ENCODE measurements at regions not wholly inside any gene's neighbourhood (a gene's known extent, or its start where the extent isn't known, plus 50 kb on each side); places are given as distances from the start of the nearest gene placed in this dataset.
"Not testable (repeated sequence)": the region's sequence is repeated elsewhere in the genome, so short reads cannot be mapped to it uniquely, and the experiment has no call there.

DNA sequence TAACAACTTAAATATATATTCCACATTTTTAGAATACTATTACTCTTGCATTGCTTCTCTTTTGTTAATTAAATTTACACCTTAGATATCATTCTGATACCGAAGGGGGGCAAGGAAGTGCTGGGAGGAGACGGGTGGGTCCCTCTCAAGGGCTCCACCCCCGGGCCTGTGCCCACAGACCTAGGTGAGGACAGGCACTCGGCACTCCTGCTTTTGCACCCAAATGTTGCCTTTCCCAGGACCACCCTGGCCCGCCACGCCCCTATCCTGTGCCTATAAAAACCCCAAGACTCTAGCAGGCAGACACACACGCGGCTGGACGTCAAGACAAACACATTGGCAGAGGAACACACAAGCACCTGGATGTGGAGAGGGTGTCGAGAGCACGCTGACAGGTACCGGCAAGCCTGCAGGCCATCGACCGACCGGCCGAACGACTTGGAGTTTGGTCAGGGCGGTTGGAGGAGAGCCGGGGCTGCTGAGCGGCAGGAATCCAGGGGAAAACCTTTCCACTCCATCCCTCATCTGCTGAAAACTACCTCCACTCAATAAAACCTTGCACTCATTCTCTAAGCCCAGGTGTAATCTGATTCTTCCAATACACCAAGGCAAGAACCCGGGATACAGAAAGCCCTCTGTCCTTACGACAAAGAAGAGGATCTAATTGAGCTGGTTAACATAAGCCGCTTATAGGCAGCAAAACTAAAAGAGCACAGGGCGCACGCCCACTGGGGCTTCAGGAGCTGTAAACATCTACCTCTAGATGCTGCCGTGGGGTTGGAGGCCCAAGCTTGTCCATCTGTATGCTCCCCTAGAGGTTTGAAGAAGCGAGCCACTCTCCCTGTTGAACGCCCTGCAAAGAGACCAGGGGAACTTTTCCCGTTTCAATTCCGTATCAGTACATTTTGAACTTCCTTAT lies 197.4 kb upstream of the PRSS16 start:
- no peak for DNase-seq (ENCODE audit: low read depth)
- no peak overlapping the region for H3K4me3 ChIP-seq (ENCODE audit: low read depth, low read length)
- TF ChIP-seq CTCF (IDR thresholded peaks at IDR 0.05; ENCODE audit: insufficient read depth, low read depth, low read length, missing control alignments): no peak

DNA sequence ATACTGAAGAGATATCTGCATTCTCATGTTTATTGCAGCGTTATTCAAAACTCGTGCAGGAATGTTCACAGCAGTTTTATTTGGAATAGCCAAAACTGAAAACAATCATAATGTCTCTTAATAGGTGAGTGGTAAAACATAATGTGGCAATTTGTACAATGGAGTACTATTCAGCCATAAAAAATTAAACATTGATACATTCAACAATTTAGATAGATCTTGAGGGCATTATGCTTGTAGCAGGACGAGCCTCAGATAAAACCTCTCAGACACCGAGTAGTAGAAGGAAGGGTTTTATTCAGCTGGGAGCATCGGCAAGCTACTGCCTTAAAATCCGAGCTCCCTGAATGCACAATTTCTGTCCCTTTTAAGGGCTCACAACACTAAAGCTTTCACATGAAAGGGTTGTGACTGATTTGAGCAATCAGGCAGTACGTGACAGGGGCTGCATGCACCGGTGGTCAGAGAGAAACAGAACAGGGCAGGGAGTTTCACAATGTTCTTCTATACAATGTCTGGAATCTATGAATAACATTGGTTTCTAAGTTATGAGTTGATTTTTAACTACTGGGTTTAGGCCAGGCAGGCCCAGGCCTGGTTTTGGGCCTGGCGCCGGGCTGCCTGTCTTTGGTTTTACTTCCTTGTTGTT lies 195.3 kb upstream of the PRSS16 start:
- H3K4me3 ChIP-seq (ENCODE audit: low read depth, low read length): not testable (repeated sequence)
- DNase-seq (ENCODE audit: low read depth): peak; percentile 77

DNA sequence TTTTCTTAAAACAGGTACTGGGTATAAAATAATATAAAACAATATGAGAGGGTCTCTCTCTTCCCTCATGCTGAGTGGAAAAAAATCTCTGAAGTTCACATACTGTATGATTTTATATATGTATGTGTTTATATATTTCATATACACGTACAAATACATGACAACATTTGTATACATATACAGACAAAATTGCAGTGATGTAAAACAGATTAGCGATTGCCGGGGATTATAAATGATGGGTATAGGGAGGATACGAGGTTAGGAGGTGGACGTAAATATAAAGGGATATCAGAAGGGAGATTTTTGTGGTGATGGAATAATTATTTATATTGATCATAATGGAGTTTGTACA lies 194.8 kb upstream of the PRSS16 start:
- H3K4me3 ChIP-seq (ENCODE audit: low read depth, low read length): no peak overlapping the region
- no peak for DNase-seq (ENCODE audit: low read depth)
- no peak for TF ChIP-seq CTCF (IDR thresholded peaks at IDR 0.05; ENCODE audit: insufficient read depth, low read depth, low read length, missing control alignments)

- TF ChIP-seq CTCF (IDR thresholded peaks at IDR 0.05; ENCODE audit: insufficient read depth, low read depth, low read length, missing control alignments): no peak
- H3K4me3 ChIP-seq (ENCODE audit: low read depth, low read length): no peak overlapping the region
- peak; percentile 60 for DNase-seq (ENCODE audit: low read depth)
Observed at GRCh38 chr6:27053738-27054137, 193.8 kb upstream of the PRSS16 start.

DNA sequence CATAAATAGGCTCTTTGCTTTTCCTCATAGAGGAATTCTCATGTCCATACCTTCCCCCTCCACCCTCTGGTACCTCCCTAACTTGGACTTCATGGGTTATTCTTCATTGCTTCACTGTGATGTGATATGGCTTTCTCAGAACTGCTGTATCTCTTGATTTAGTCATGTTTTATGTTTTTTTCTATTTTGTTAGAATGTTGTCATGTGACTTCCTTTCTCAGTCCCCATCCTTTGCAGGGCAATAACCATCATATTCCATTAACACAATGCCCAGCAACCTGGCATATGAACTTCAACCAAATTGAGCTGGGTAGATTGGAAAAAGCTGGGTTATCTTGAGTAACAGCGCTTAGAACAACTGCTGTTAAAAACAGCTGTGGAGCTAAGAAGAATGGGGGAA lies 190.9 kb upstream of the PRSS16 start:
- H3K4me3 ChIP-seq (ENCODE audit: low read depth, low read length): no peak overlapping the region
- no peak for DNase-seq (ENCODE audit: low read depth)
- no peak for TF ChIP-seq CTCF (IDR thresholded peaks at IDR 0.05; ENCODE audit: insufficient read depth, low read depth, low read length, missing control alignments)

GRCh38 chr6:27059621-27060425 lies 187.7 kb upstream of the PRSS16 start:
- no peak for DNase-seq (ENCODE audit: low read depth)
- H3K4me3 ChIP-seq (ENCODE audit: low read depth, low read length): no peak overlapping the region
- no peak for TF ChIP-seq CTCF (IDR thresholded peaks at IDR 0.05; ENCODE audit: insufficient read depth, low read depth, low read length, missing control alignments)

Data from GM12865 (cell line).